NT2/D1 (cell line): ENCODE measurements at regions not wholly inside any gene's neighbourhood (a gene's known extent, or its start where the extent isn't known, plus 50 kb on each side); places are given as distances from the start of the nearest gene placed in this dataset.

Experiments used
- SUZ12 ChIP-seq: IDR thresholded peaks from 2 replicates; pipeline ENCODE4 v1.6.1; 2011; ENCODE audit not compliant: insufficient read length, insufficient read depth; ENCODE audit errors: extremely low read depth
- YY1 ChIP-seq: IDR thresholded peaks from 2 replicates; pipeline ENCODE4 v1.6.1; 2011; ENCODE audit not compliant: insufficient read length, insufficient read depth
- ZNF274 ChIP-seq: IDR thresholded peaks from 2 replicates; pipeline ENCODE4 v1.6.1; 2011; ENCODE audit warnings: mild to moderate bottlenecking, low read depth, low read length

- no peak for TF ChIP-seq YY1
- TF ChIP-seq SUZ12, result no peak
- TF ChIP-seq ZNF274, result no peak
These were observed 267.6 kb downstream of the SETD4 start for GRCh38 chr21:35792569-35793305.
